MM.1S (cell line): ENCODE measurements at regions not wholly inside any gene's neighbourhood (a gene's known extent, or its start where the extent isn't known, plus 50 kb on each side); places are given as distances from the start of the nearest gene placed in this dataset.

ENCODE experiments used
- DNase-seq: peaks from one replicate; pipeline ENCODE4 v3.0.0-alpha.2; 2015
- H2AFZ ChIP-seq: fragments of 300-600 bp; sonication (generic); 2 replicates; pipeline ENCODE4 v1.6.0; 2016; ENCODE audit warnings: antibody characterized with exemption, low read length
- H3F3A ChIP-seq: fragments of 300-600 bp; sonication (generic); 2 replicates; pipeline ENCODE4 v1.6.1; 2016; ENCODE audit warnings: mild to moderate bottlenecking, antibody characterized with exemption, low read length, moderate library complexity, mixed read lengths; ENCODE audit not compliant: insufficient read depth
- H3K27ac ChIP-seq: fragments of 300-600 bp; sonication (generic); 2 replicates; pipeline ENCODE4 v1.5.1; 2016; ENCODE audit warnings: mild to moderate bottlenecking, low read length
- H3K27me3 ChIP-seq: fragments of 300-600 bp; sonication (generic); replicated peaks from 2 replicates; pipeline ENCODE4 v1.6.0; 2016; ENCODE audit warnings: low read length; ENCODE audit not compliant: insufficient read depth
- H3K36me3 ChIP-seq: fragments of 300-600 bp; sonication (generic); replicated peaks from 2 replicates; pipeline ENCODE4 v1.6.1; 2016; ENCODE audit warnings: mild to moderate bottlenecking, low read length, mixed read lengths; ENCODE audit not compliant: insufficient read depth
- H3K4me1 ChIP-seq: fragments of 300-600 bp; sonication (generic); 2 replicates; pipeline ENCODE4 v1.6.1; 2016; ENCODE audit warnings: low read length, mixed read lengths
- H3K4me2 ChIP-seq: fragments of 300-600 bp; sonication (generic); 2 replicates; pipeline ENCODE4 v1.6.0; 2016; ENCODE audit warnings: low read depth, low read length
- H3K4me3 ChIP-seq: fragments of 300-600 bp; sonication (generic); 2 replicates; pipeline ENCODE4 v1.5.1; 2016; ENCODE audit warnings: low read length, mixed read lengths
- H3K79me2 ChIP-seq: fragments of 300-600 bp; sonication (generic); 2 replicates; pipeline ENCODE4 v1.6.1; 2016; ENCODE audit warnings: mixed run types, low read length, mixed read lengths
- H3K9ac ChIP-seq: fragments of 300-600 bp; sonication (generic); 2 replicates; pipeline ENCODE4 v1.6.1; 2016; ENCODE audit warnings: low read length, mixed read lengths
- H3K9me2 ChIP-seq: fragments of 300-600 bp; sonication (generic); replicated peaks from 2 replicates; pipeline ENCODE4 v1.6.1; 2016; ENCODE audit warnings: mild to moderate bottlenecking, low read length, mixed read lengths; ENCODE audit not compliant: insufficient read depth
- H3K9me3 ChIP-seq: fragments of 300-600 bp; sonication (generic); replicated peaks from 2 replicates; pipeline ENCODE4 v1.6.1; 2016; ENCODE audit warnings: mild to moderate bottlenecking, low read length, mixed read lengths; ENCODE audit not compliant: insufficient read depth
- H4K20me1 ChIP-seq: fragments of 300-600 bp; sonication (generic); 2 replicates; pipeline ENCODE4 v1.6.1; 2016; ENCODE audit warnings: mild to moderate bottlenecking, low read length, moderate library complexity, mixed read lengths; ENCODE audit not compliant: insufficient read depth
- EZH2 ChIP-seq: fragments of 300-600 bp; sonication (generic); optimal IDR thresholded peaks from 2 replicates; pipeline ENCODE3; 2017; ENCODE audit warnings: low read depth, mild to moderate bottlenecking, antibody characterized with exemption, low read length, mixed read lengths
- EZH2phosphoT487 ChIP-seq: fragments of 300-600 bp; sonication (generic); IDR thresholded peaks from 2 replicates; pipeline ENCODE4 v1.6.1; 2018; ENCODE audit warnings: antibody characterized with exemption, low read length
- TF ChIP-seq, protein P1 (sequence below): fragments of 300-600 bp; sonication (generic); IDR thresholded peaks from 2 replicates; pipeline ENCODE4 v1.5.1; 2016; ENCODE audit warnings: antibody characterized with exemption, low read length, mixed read lengths

DNA sequence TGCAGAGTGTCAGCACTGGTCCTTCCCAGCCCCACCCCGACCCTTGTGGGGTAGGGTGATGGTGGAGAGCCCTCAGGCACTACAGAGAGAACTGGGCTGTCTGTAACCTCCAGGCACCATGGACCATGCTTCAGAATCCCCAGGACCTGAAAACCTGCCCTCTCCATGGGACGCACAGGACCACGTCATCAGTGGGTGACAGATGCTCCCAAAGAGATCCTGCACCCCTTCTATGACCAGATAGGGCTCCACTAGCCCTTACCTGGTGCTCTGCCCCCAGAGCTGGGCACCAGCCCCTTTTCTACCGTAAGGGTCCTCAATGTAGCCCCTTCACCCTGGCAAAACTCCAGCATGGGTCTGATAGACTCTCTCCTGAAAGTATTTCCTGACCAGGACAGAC is 165.9 kb upstream of the NECTIN1 start:
- Histone ChIP-seq H3K4me3 (no peak overlapping the region), H3K4me2 (no peak overlapping the region), H3K36me3 (no peaks in the 10 kb centered on the region), H3F3A (0 out of 2 replicates have a peak, but pooled peaks cover 8% of the 10 kb centered on the region), H3K79me2 (no peaks in the 10 kb centered on the region), H3K4me1 (peaks cover 23% of the 10 kb centered on the region), H4K20me1 (no peaks in the 10 kb centered on the region), H3K9ac (no peak overlapping the region), H3K27me3 (no peaks in the 10 kb centered on the region), H3K9me2 (no peaks in the 10 kb centered on the region), H2AFZ (no peak overlapping the region), H3K27ac (no peak overlapping the region), H3K9me3 (no peaks in the 10 kb centered on the region)
- DNase-seq: no peak
- TF ChIP-seq, protein P1, sequence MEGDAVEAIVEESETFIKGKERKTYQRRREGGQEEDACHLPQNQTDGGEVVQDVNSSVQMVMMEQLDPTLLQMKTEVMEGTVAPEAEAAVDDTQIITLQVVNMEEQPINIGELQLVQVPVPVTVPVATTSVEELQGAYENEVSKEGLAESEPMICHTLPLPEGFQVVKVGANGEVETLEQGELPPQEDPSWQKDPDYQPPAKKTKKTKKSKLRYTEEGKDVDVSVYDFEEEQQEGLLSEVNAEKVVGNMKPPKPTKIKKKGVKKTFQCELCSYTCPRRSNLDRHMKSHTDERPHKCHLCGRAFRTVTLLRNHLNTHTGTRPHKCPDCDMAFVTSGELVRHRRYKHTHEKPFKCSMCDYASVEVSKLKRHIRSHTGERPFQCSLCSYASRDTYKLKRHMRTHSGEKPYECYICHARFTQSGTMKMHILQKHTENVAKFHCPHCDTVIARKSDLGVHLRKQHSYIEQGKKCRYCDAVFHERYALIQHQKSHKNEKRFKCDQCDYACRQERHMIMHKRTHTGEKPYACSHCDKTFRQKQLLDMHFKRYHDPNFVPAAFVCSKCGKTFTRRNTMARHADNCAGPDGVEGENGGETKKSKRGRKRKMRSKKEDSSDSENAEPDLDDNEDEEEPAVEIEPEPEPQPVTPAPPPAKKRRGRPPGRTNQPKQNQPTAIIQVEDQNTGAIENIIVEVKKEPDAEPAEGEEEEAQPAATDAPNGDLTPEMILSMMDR: no peak
- TF ChIP-seq EZH2 (no peak), EZH2phosphoT487 (no peak)

DNA sequence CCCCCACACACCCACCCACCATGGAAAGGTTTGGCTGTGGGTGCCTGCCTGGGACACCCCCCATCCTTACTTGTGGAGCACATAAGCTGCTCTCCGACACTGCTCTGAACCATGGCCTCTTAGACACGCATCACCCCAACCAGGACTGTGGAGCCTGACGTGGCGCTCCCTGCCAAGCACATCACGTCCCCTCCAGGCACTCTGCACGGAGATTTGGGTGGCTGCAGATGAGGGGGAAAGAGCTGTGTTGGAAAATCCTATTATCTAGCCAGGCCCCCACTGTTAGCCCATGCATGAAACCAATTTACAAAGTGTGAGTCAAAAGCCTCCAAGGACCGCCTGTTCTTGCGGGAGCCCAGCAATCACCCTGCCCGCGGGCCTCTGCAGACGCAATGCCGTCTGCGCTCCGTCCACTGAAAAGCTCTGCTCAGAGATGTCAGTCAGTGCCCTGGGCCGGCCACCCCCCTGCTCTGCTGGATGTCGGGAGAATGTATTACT is 163.4 kb upstream of the NECTIN1 start:
- no peaks in the 10 kb centered on the region for H4K20me1 ChIP-seq
- H3K9me3 ChIP-seq: no peaks in the 10 kb centered on the region
- H3K27ac ChIP-seq: no peak overlapping the region
- H3K9me2 ChIP-seq: no peaks in the 10 kb centered on the region
- DNase-seq: no peak
- H3K4me3 ChIP-seq: no peak overlapping the region
- 0 out of 2 replicates have a peak, but pooled peaks cover 8% of the 10 kb centered on the region for H3F3A ChIP-seq
- no peaks in the 10 kb centered on the region for H3K79me2 ChIP-seq
- H3K27me3 ChIP-seq: no peaks in the 10 kb centered on the region; the same call in 1 of the 2 replicates
- H3K9ac ChIP-seq: no peak overlapping the region
- TF ChIP-seq EZH2 (no peak), EZH2phosphoT487 (no peak)
- H3K36me3 ChIP-seq: no peaks in the 10 kb centered on the region
- H3K4me2 ChIP-seq: no peak overlapping the region
- peaks cover 23% of the 10 kb centered on the region for H3K4me1 ChIP-seq
- H2AFZ ChIP-seq: no peak overlapping the region

DNA sequence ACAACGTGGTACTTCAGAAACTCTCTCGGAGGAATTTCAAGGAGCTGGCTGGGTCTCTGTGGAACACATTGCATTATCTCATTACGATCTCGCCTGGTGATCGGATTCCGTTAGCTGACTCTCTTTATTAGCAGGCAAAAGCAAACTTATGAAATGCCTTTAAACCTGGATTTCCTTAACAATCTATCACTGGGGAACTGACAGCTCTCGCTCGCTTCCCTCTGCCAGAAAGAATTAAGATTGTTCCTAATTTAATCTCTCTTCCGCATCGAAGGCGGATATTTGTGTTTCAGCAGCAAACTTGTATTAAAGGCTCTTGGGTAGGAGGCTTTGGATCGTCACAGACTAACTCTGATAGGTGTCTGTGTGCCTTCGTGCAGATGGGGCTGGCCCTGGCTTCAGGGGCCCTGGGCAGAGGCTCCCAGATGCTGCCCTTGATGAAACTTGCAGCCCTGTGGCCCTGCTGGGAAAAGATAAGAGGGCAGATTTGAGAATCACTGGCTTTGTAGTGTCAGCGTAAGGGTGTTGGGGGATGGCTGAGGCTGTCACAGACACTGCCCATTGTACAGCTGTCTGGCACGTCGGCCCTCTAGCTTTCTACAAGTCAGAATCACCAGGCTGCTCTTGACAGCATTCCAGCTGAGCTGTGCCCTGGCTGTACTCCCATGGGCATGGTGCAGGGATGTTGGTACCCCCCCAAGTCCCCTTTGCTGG is 162.2 kb upstream of the NECTIN1 start:
- Histone ChIP-seq H3K4me1 (peaks cover 13% of the 10 kb centered on the region), H2AFZ (no peak overlapping the region), H3K9me2 (no peaks in the 10 kb centered on the region), H3K9ac (no peak overlapping the region), H3K27ac (no peak overlapping the region), H3K79me2 (no peaks in the 10 kb centered on the region), H3K36me3 (no peaks in the 10 kb centered on the region), H3K27me3 (no peaks in the 10 kb centered on the region; the same call in 1 of the 2 replicates), H4K20me1 (no peaks in the 10 kb centered on the region), H3K9me3 (no peaks in the 10 kb centered on the region), H3K4me3 (no peak overlapping the region), H3F3A (0 out of 2 replicates have a peak, but pooled peaks cover 6% of the 10 kb centered on the region), H3K4me2 (no peak overlapping the region)
- TF ChIP-seq, protein P1: no peak
- TF ChIP-seq EZH2phosphoT487: no peak
- TF ChIP-seq EZH2: no peak
- no peak for DNase-seq

DNA sequence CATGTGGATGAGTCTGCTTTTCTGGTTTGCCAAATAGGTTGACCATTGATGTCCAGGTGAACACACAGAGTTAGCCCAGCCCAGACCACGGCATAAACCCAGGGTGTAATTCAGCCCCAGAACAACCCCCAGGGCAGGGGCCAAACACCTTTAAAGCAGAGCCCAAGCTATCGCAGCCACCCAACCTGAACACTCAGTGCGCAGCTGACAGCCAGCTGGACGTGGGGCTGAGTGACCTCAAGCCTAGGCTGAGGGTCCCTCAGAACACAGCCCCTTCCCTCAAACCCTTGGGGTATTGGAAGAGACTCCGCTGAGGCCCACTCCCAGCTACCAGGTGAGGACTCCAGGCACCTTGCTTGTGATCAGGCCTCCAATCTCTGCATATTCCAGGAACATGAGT is 161.5 kb upstream of the NECTIN1 start:
- H4K20me1 ChIP-seq: no peaks in the 10 kb centered on the region
- no peaks in the 10 kb centered on the region; the same call in 1 of the 2 replicates for H3K27me3 ChIP-seq
- no peak overlapping the region for H3K27ac ChIP-seq
- H2AFZ ChIP-seq: no peak overlapping the region
- H3K4me3 ChIP-seq: no peak overlapping the region
- no peaks in the 10 kb centered on the region for H3K36me3 ChIP-seq
- DNase-seq: no peak
- H3K9me3 ChIP-seq: no peaks in the 10 kb centered on the region
- TF ChIP-seq, protein P1: no peak
- no peak for TF ChIP-seq EZH2phosphoT487
- no peak for TF ChIP-seq EZH2
- H3K9ac ChIP-seq: no peak overlapping the region
- H3K4me2 ChIP-seq: no peak overlapping the region
- peaks cover 6% of the 10 kb centered on the region for H3K4me1 ChIP-seq
- no peaks in the 10 kb centered on the region for H3F3A ChIP-seq
- no peaks in the 10 kb centered on the region for H3K79me2 ChIP-seq
- H3K9me2 ChIP-seq: no peaks in the 10 kb centered on the region
